ENCODE measurements at regions not wholly inside any gene's neighbourhood (a gene's known extent, or its start where the extent isn't known, plus 50 kb on each side); places are given as distances from the start of the nearest gene placed in this dataset.

DNA sequence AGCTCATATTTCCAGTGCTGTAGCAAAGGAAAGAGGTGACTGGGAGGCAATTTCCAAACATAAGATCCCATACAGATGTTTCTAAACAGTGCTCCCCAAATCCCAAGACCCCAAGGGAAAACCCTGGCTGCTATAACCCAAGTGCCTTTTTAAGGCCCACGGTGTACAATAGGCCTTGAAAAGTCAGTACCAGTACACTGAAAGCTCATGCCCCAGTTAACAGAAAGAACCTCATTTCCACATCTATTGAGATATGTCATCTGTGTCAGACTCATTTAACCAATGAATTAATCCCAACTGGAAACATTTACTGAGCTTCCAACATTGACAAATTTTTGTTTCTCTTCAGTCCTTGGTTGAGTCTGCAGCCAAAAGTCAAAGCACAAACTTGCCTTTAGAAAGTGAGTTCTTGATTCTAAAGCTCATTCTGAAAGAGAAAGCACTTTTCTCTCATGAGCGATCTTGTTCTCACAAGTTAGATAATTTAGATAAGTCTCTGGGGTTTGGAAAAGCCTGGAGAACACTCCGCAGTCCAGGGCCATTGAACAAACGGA lies 239.8 kb upstream of the ARHGAP20 start:
- Histone ChIP-seq H3K4me3 (ENCODE audit: low read depth in 1 of 2, low read length in 2 of 2) (no peak overlapping the region), H3K9ac (ENCODE audit: low read depth in 1 of 2, low read length in 2 of 2) (no peak overlapping the region), H3K4me1 (ENCODE audit: control insufficient read depth in 1 of 2, insufficient read depth in 2 of 2, low read length in 2 of 2) (no peaks in the 10 kb centered on the region), H3K9me3 (ENCODE audit: control insufficient read depth in 1 of 2, low read length in 2 of 2) (no peaks in the 10 kb centered on the region), H3K36me3 (ENCODE audit: control insufficient read depth in 1 of 2, insufficient read depth in 2 of 2, low read length in 2 of 2) (no peaks in the 10 kb centered on the region), H3K27me3 (ENCODE audit: control insufficient read depth in 1 of 2, insufficient read depth in 2 of 2, low read length in 2 of 2) (no peaks in the 10 kb centered on the region), H3K27ac (ENCODE audit: low read depth, low read length) (no peak overlapping the region)

DNA sequence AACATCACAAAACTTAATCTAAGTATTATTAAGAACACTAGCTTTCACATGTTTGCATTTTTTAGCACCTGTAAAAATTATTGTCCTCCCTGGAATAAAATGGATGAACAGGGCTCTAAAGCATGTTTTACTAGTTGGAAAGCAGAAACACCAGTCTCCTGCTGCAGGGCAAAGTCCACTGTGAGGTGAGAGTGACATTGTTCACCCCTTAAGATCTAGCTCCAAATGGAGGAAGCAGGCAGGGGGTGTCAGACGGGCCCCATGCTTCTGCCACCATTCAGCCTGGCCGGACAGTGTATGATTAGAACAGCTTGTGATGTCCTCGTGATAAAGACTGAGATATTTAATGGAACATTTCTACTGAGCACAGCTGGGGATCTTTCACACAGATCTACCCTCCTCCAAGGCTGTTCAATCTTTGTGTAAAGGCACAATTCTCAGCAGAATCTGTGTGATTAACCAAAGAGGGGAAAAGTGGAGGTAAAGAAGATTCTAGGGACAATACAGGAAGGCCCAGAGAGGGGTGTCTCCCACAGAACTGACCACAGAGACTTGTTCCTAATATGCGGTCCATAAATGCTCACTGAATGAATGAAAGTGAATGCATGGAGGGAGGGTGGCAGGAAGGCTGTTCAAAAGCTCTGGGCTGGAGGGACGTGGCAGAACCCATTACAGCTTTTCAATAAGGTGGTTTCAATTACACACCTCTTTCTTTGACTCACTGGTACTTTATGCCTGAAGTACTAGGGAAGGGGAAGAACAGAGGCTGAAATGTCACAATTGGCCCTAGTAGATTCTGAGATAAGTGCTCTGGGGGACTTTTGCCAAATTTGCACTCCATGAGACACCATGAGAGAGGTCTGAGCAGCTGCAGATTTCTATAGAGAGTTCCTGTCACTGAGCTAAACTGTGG lies 239.1 kb upstream of the ARHGAP20 start:
- Histone ChIP-seq H3K27me3 (ENCODE audit: control insufficient read depth in 1 of 2, insufficient read depth in 2 of 2, low read length in 2 of 2) (no peaks in the 10 kb centered on the region), H3K9me3 (ENCODE audit: control insufficient read depth in 1 of 2, low read length in 2 of 2) (no peaks in the 10 kb centered on the region), H3K27ac (ENCODE audit: low read depth, low read length) (no peak overlapping the region), H3K9ac (ENCODE audit: low read depth in 1 of 2, low read length in 2 of 2) (no peak overlapping the region), H3K36me3 (ENCODE audit: control insufficient read depth in 1 of 2, insufficient read depth in 2 of 2, low read length in 2 of 2) (no peaks in the 10 kb centered on the region), H3K4me1 (ENCODE audit: control insufficient read depth in 1 of 2, insufficient read depth in 2 of 2, low read length in 2 of 2) (no peaks in the 10 kb centered on the region), H3K4me3 (ENCODE audit: low read depth in 1 of 2, low read length in 2 of 2) (no peak overlapping the region)

- Histone ChIP-seq H3K4me3 (ENCODE audit: low read depth in 1 of 2, low read length in 2 of 2) (no peak overlapping the region), H3K27me3 (ENCODE audit: control insufficient read depth in 1 of 2, insufficient read depth in 2 of 2, low read length in 2 of 2) (no peaks in the 10 kb centered on the region), H3K9ac (ENCODE audit: low read depth in 1 of 2, low read length in 2 of 2) (no peak overlapping the region), H3K27ac (ENCODE audit: low read depth, low read length) (no peak overlapping the region), H3K36me3 (ENCODE audit: control insufficient read depth in 1 of 2, insufficient read depth in 2 of 2, low read length in 2 of 2) (no peaks in the 10 kb centered on the region), H3K4me1 (ENCODE audit: control insufficient read depth in 1 of 2, insufficient read depth in 2 of 2, low read length in 2 of 2) (no peaks in the 10 kb centered on the region), H3K9me3 (ENCODE audit: control insufficient read depth in 1 of 2, low read length in 2 of 2) (no peaks in the 10 kb centered on the region)
Observed at GRCh38 chr11:110948112-110948511, 235.9 kb upstream of the ARHGAP20 start.

- H3K27me3 ChIP-seq (ENCODE audit: control insufficient read depth in 1 of 2, insufficient read depth in 2 of 2, low read length in 2 of 2), result no peaks in the 10 kb centered on the region
- H3K36me3 ChIP-seq (ENCODE audit: control insufficient read depth in 1 of 2, insufficient read depth in 2 of 2, low read length in 2 of 2), result no peaks in the 10 kb centered on the region
- H3K27ac ChIP-seq (ENCODE audit: low read depth, low read length), result no peak overlapping the region
- no peaks in the 10 kb centered on the region for H3K4me1 ChIP-seq (ENCODE audit: control insufficient read depth in 1 of 2, insufficient read depth in 2 of 2, low read length in 2 of 2)
- no peaks in the 10 kb centered on the region for H3K9me3 ChIP-seq (ENCODE audit: control insufficient read depth in 1 of 2, low read length in 2 of 2)
- no peak overlapping the region for H3K9ac ChIP-seq (ENCODE audit: low read depth in 1 of 2, low read length in 2 of 2)
- no peak overlapping the region for H3K4me3 ChIP-seq (ENCODE audit: low read depth in 1 of 2, low read length in 2 of 2)
Observed at GRCh38 chr11:110947096-110947495, 234.9 kb upstream of the ARHGAP20 start.

DNA sequence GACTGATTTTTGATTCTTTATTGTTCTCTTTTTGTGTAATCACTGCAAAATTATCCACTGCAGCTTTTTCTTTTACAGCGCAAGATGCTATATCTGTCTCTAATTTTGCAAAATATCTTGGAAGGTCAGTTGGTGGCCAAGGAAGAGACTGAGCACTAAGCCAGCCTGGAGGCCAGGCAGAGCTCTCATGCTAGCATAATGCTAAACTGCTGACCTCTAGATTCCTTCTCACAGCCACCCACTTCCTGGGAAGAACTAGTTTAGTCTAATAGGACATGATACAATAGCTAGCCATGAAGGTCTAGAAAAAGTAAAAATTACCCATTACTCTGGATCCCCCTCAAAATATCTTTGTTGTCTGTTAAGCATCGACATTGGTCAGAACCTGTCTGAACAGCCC lies 227.2 kb upstream of the ARHGAP20 start:
- Histone ChIP-seq H3K36me3 (ENCODE audit: control insufficient read depth in 1 of 2, insufficient read depth in 2 of 2, low read length in 2 of 2) (no peaks in the 10 kb centered on the region), H3K4me3 (ENCODE audit: low read depth in 1 of 2, low read length in 2 of 2) (no peak overlapping the region), H3K9ac (ENCODE audit: low read depth in 1 of 2, low read length in 2 of 2) (no peak overlapping the region), H3K27ac (ENCODE audit: low read depth, low read length) (no peak overlapping the region), H3K4me1 (ENCODE audit: control insufficient read depth in 1 of 2, insufficient read depth in 2 of 2, low read length in 2 of 2) (no peaks in the 10 kb centered on the region), H3K9me3 (ENCODE audit: control insufficient read depth in 1 of 2, low read length in 2 of 2) (no peaks in the 10 kb centered on the region), H3K27me3 (ENCODE audit: control insufficient read depth in 1 of 2, insufficient read depth in 2 of 2, low read length in 2 of 2) (no peaks in the 10 kb centered on the region)

DNA sequence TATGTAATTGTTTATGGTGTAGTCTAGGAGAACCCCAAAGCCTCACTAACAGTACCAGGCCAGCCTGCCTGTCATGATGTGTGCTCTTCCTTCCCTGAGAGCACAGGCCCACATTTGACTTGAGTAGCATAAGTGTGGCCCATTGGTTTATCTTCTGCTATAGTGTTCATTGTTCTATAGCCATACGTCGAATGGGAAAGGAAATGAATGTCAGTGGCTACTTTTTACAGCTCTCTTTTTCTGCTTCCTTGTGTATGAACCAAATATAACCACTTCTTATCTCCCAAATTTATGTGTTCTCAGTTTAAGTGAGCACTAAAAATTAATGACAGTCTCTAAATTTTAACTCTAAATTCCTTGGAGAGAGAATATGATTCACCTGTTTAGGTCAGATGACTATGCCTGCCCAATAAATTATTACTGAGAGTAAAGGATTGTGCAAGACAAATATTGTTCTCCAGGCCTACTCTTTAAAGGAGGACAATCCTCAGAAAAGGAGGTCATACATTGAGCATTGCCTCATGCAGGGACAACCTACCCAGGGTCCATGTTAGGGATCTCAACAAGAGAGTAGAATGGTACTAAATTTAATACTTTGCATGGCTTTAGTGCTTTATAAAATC lies 222.9 kb upstream of the ARHGAP20 start:
- H3K36me3 ChIP-seq (ENCODE audit: control insufficient read depth in 1 of 2, insufficient read depth in 2 of 2, low read length in 2 of 2), result no peaks in the 10 kb centered on the region
- no peak overlapping the region for H3K27ac ChIP-seq (ENCODE audit: low read depth, low read length)

GRCh38 chr11:110929129-110929528 lies 216.9 kb upstream of the ARHGAP20 start:
- Histone ChIP-seq H3K9me3 (ENCODE audit: control insufficient read depth in 1 of 2, low read length in 2 of 2) (no peaks in the 10 kb centered on the region), H3K27me3 (ENCODE audit: control insufficient read depth in 1 of 2, insufficient read depth in 2 of 2, low read length in 2 of 2) (no peaks in the 10 kb centered on the region), H3K9ac (ENCODE audit: low read depth in 1 of 2, low read length in 2 of 2) (no peak overlapping the region), H3K4me1 (ENCODE audit: control insufficient read depth in 1 of 2, insufficient read depth in 2 of 2, low read length in 2 of 2) (no peaks in the 10 kb centered on the region), H3K36me3 (ENCODE audit: control insufficient read depth in 1 of 2, insufficient read depth in 2 of 2, low read length in 2 of 2) (no peaks in the 10 kb centered on the region), H3K4me3 (ENCODE audit: low read depth in 1 of 2, low read length in 2 of 2) (no peak overlapping the region), H3K27ac (ENCODE audit: low read depth, low read length) (no peak overlapping the region)

More for the DNA sequence above, 222.9 kb upstream of the ARHGAP20 start:
- Histone ChIP-seq H3K4me1 (ENCODE audit: control insufficient read depth in 1 of 2, insufficient read depth in 2 of 2, low read length in 2 of 2) (no peaks in the 10 kb centered on the region), H3K9me3 (ENCODE audit: control insufficient read depth in 1 of 2, low read length in 2 of 2) (no peaks in the 10 kb centered on the region), H3K4me3 (ENCODE audit: low read depth in 1 of 2, low read length in 2 of 2) (no peak overlapping the region), H3K9ac (ENCODE audit: low read depth in 1 of 2, low read length in 2 of 2) (no peak overlapping the region), H3K27me3 (ENCODE audit: control insufficient read depth in 1 of 2, insufficient read depth in 2 of 2, low read length in 2 of 2) (no peaks in the 10 kb centered on the region)

- Histone ChIP-seq H3K4me1 (ENCODE audit: control insufficient read depth in 1 of 2, insufficient read depth in 2 of 2, low read length in 2 of 2) (no peaks in the 10 kb centered on the region), H3K27me3 (ENCODE audit: control insufficient read depth in 1 of 2, insufficient read depth in 2 of 2, low read length in 2 of 2) (no peaks in the 10 kb centered on the region), H3K9me3 (ENCODE audit: control insufficient read depth in 1 of 2, low read length in 2 of 2) (no peaks in the 10 kb centered on the region), H3K27ac (ENCODE audit: low read depth, low read length) (no peak overlapping the region), H3K9ac (ENCODE audit: low read depth in 1 of 2, low read length in 2 of 2) (no peak overlapping the region), H3K36me3 (ENCODE audit: control insufficient read depth in 1 of 2, insufficient read depth in 2 of 2, low read length in 2 of 2) (no peaks in the 10 kb centered on the region), H3K4me3 (ENCODE audit: low read depth in 1 of 2, low read length in 2 of 2) (no peak overlapping the region)
Observed at GRCh38 chr11:110928391-110928790, 216.2 kb upstream of the ARHGAP20 start.

GRCh38 chr11:110921742-110922521 lies 209.7 kb upstream of the ARHGAP20 start:
- Histone ChIP-seq H3K27me3 (ENCODE audit: control insufficient read depth in 1 of 2, insufficient read depth in 2 of 2, low read length in 2 of 2) (no peaks in the 10 kb centered on the region), H3K4me1 (ENCODE audit: control insufficient read depth in 1 of 2, insufficient read depth in 2 of 2, low read length in 2 of 2) (peaks cover 4 to 12% of the 10 kb centered on the region in 2 donors), H3K9ac (ENCODE audit: low read depth in 1 of 2, low read length in 2 of 2) (no peak overlapping the region), H3K9me3 (ENCODE audit: control insufficient read depth in 1 of 2, low read length in 2 of 2) (no peaks in the 10 kb centered on the region), H3K4me3 (ENCODE audit: low read depth in 1 of 2, low read length in 2 of 2) (no peak overlapping the region), H3K27ac (ENCODE audit: low read depth, low read length) (no peak overlapping the region), H3K36me3 (ENCODE audit: control insufficient read depth in 1 of 2, insufficient read depth in 2 of 2, low read length in 2 of 2) (no peaks in the 10 kb centered on the region)
